Stimulated activated CD8-positive, alpha-beta memory T cell treated with anti-CD3 and anti-CD28 coated beads, Interleukin-7, amount 100 ng/mL, for 1 hour (primary cell): ENCODE measurements at regions not wholly inside any gene's neighbourhood (a gene's known extent, or its start where the extent isn't known, plus 50 kb on each side); places are given as distances from the start of the nearest gene placed in this dataset.

Experiments
- DNase-seq, 2 donors: peaks; one replicate each; pipeline ENCODE4 v3.0.0-alpha.2; 2020; ENCODE audit warnings: low read depth in 2 of 2

- no peak for DNase-seq
These were observed 54.5 kb upstream of the PLXNA2 start for GRCh38 chr1:208298593-208299269.

DNA sequence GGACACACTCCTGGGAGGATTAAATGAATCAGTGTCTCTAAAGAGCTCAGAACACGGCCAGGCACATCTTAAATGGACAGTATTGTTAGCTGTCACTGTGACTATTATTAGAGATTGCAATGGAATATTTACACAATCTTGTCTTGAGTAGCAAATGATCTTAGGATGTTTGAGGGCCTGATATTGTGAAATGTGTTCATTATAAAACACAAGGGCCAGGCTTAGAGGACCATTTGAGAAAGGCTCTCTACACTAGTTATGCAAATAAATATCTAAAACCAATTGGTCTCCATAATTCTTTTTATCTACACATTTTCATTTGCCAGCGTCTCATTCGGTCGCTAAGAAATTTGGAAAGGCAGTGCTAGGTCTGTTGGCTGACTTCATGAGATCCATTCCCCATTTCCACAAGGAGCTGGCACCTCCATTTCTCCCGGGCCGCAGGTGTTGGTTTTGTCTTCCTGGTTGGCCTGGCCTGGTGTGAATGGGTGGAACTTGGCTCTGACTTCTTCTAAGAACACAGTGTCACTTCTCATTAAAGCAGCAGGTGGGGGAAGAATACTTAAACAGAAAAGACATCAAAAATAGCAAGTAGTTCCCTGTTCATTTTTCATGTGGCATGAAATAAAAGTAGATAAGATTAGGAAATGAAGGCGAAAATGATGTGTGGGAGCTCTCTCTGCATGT, 56.0 kb upstream of the PLXNA2 start:
- DNase-seq: no peak

GRCh38 chr1:208302699-208303238, 58.6 kb upstream of the PLXNA2 start:
- no peak for DNase-seq

DNA sequence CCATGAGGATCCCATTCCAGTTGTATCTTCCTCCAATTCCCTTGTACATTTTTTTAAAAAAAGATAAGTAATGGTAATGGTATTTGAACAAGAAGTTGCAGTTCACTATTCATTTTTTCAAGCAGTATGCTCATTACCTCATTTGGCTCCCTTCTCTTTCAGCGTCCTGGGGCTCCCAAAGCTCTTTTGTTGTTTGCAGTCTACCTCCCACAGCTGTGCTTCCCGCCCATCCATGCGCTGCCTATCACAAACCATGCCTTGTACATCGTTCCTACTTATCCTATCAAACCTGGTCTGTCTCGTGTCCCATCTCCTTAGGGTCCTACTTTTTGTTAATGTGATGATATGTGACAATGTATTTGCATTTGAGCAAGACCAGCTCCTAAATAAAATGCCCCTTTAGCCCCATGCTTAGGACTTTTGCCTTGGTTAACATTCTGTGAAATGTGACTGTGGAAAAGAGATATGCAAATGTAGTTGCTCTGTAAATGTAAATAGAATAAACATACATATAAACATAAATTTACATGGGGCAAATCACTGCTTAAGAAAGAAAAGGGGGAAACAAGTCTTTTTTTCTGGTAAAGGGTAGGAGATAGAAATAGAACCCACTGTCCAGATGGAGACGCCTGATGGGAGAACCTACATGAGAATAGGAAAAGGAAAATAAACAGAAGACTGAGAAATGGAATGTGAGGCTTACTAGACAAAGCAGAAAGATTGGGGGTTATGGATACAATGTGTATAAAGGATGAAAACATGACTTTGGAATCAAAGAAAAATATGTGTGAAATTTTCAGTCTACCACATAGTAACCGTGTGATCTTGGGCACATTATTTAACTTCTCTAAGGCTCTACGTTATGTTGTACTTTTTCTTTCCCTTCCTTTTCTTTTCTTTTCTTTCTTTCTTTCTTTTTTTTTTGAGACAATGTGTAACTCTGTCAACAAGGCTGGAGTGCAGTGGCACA, 59.8 kb upstream of the PLXNA2 start:
- no peak for DNase-seq

- no peak for DNase-seq
These were observed 64.0 kb upstream of the PLXNA2 start for GRCh38 chr1:208308221-208308620.

DNA sequence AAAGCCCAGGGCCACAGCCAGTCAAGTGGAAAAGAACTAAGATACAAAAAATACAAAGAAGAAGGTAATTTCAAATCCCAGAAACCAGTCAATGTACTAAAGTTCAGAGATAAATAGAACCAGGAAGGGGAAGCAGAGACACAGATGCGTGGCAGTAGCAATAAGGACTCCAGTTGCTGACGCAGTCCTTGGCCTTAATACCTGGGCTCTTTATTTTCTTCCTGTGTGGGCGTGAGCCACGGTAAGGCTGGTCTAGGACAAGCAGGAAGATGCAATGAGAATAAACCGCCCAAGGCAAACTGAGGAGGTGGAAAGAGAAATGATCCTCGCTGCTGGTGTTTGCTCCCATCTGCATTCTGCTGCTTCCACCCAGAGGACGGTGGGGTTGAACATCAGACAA, 65.6 kb upstream of the PLXNA2 start:
- no peak for DNase-seq

GRCh38 chr1:208312706-208313105, 68.5 kb upstream of the PLXNA2 start:
- no peak for DNase-seq

- no peak for DNase-seq
These were observed 70.2 kb upstream of the PLXNA2 start for GRCh38 chr1:208314431-208314830.

- no peak for DNase-seq
These were observed 74.1 kb upstream of the PLXNA2 start for GRCh38 chr1:208318150-208318734.

GRCh38 chr1:208324005-208324404, 79.8 kb upstream of the PLXNA2 start:
- DNase-seq: no peak

DNA sequence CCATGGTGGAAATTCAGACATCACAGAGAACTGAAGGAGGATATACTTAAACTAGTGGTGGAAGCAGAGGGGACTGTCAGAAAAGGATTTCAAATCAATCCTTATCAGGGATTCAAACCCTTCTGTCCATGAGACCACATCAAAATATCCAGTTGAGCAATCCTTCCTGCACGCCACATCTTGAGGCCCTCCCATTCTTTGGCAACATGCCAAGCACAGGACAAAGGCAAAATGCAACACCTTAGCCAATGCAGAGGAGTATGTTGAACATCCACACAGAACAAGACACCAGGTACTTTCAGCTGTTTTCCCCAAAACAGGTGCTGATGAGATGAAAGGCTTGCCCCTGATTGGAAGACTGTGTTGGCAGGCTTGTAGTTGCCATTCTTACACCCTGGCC, 81.8 kb upstream of the PLXNA2 start:
- DNase-seq: no peak

GRCh38 chr1:208329300-208329699, 85.1 kb upstream of the PLXNA2 start:
- DNase-seq: no peak

DNA sequence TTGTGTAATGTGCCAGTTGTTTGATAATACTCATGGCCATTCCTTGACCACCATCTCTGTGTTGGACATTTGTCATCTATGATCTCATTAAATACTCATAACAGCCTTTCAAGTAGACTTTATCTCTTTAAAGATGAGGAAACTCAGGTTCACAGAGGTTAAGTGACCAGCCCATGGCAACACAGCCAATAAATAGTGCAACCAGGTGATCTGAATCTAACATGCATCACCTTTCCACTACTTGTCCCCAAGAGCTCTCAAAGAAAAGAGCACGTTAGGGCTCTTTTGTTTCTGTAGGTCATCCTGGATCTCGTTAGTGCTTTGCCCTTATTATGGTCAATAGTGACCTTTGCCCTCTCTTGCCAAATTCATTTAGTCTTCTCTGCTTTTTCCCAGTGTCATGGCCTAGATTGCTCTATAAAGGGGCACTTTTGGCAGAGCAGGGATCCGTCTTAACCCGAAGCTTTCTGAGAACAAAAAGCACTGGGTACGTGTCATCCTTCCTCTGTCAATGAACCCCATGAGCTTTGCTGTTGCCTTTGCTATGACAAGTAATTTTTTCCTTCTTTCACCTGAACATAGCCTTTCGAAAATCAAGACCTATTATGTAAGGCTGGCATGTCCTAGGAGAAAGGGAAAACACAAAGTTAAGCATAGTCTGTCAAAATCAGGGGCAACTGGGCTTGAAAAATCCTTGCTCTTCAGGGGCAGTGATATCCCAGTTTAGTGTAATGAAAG, 88.0 kb upstream of the PLXNA2 start:
- DNase-seq: no peak

GRCh38 chr1:208332774-208333126, 88.6 kb upstream of the PLXNA2 start:
- no peak for DNase-seq

DNA sequence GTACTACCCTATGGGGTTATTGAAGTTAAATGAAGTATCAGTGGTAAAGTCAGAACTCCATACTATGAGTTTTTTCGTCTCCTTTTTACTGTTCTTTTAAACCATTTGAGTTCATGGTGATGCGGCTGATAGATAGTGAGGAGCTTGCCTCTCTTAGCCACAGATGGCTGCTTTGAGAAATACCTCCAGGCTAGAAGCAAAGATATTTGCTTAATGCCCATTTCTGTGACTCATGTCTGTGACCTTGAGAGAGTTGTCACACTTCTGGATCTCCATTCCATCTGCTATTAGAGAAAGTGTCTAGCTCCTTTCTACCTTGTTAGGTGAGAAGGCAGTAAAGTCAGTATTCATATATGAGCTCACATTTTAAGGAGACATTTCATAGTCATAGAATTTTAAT, 89.5 kb upstream of the PLXNA2 start:
- DNase-seq: no peak

DNA sequence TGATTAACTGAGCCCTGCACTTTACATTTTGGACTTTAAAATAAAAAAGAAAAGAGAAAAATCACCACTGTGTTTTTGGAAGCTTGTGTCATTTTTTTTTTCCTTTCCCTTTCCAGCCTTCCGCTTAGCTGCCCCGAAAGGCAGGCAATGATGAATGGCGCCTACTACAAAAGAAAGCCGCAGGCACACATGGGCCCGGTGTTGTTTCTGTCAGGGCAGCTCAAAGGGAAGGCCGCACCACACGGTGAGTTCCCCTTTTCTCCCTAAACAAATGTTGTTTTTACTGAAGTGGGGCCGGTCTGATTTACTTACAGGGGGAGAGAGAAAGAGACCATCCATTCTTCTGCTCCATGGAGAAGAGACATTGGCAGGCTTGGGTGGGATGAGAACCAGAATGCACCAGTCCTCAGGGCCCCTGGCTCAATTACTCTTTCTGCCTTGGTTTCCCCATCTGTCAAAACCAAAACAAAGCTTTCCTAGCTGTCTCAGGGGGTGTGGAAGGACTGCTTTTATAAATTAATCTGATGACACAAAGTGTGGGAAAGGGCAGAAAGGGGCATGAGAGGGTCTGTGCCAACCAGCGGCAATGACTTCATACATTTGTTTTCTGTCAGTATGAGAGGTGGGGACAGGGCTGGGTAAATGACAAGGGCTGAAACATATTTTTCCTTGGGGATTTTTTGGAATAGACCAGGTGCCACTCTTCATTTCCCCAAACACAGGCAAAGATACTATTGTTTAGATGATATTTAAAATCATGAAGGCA, 91.4 kb upstream of the PLXNA2 start:
- no peak for DNase-seq

DNA sequence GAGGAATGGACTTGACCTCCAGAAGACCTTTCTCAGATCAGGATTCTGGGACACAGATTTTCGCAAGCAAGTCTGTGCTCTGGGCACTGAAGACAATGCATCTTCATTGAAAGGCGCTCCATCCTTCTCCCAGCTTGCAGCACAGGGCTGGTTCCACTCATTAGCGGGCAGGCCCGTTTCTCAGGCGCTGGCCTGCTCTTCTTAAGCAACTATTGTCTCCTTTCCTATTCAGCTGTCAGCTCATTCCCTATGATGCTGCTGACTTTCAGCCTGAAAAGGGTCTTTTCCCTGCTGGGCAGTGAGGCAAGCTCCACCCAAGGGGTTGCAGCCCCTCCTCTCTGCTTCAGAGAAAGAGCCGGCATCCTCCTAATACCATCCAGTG, 91.9 kb upstream of the PLXNA2 start:
- no peak for DNase-seq

DNA sequence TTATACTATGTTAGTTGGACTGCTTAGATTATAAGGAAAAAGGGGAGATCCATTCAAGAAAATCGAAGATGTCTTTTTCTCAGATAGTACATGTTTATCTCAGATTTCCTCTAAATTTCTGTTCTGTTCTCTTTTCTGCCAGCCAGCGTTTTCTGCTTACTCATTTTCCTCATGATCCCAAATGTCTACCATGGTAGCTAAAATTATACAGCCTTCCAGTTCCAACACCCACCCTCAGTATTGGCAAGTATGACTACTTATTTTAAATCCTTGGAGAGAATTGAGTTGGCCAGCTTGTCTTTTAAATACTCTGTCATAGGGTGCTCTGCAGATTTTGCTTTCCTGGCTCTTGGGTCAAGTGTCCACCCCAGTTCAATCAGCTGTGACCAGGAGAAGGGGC, 95.7 kb upstream of the PLXNA2 start:
- DNase-seq: no peak

- no peak for DNase-seq
These were observed 99.0 kb upstream of the PLXNA2 start for GRCh38 chr1:208343226-208343625.

DNA sequence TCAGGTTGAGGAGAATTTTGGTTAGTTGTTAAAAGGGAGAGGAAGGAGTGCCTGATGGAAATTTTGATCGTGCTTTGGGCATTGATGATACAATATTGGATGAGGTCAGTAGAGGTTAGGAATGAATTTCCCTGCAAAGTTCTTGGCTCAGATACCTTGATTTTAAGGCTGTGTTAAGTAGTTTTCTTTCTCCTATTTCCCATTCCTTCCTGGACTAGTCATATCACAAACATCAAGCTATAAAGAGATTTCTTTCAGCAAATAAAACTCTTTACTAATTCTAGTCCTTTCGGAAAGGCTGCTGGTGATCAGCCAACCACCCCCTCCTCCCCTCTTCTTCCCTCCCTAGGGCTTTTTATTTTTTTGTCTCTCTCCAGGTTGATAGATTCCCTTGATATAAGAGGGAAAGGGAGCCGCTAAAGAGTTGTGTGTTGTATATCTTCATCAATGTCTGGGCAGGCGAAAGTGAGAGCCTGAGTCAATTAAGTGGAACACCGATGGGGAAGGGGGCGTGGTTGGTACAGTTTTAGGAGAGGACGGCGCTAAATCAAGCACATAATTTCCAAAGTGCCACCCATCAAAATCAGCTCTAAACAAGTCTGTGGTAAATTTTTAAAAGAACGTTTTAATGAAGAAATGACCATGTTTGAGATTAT, 100.1 kb upstream of the PLXNA2 start:
- no peak for DNase-seq
